22Rv1 (cell line): ENCODE measurements at regions not wholly inside any gene's neighbourhood (a gene's known extent, or its start where the extent isn't known, plus 50 kb on each side); places are given as distances from the start of the nearest gene placed in this dataset.
"Not testable (repeated sequence)": the region's sequence is repeated elsewhere in the genome, so short reads cannot be mapped to it uniquely, and the experiment has no call there.

Experiments used
- H3K27ac ChIP-seq: fragments of 450-650 bp; 2 replicates; pipeline ENCODE4 v1.5.1; 2017
- ZFX ChIP-seq: fragments of 450-650 bp; IDR thresholded peaks from 2 replicates; pipeline ENCODE4 v1.6.1; 2017; ENCODE audit warnings: antibody characterized with exemption, borderline replicate concordance
- TF ChIP-seq, protein P1 (sequence below): fragments of 450-650 bp; IDR thresholded peaks from 2 replicates; pipeline ENCODE4 v1.5.1; 2017; ENCODE audit warnings: mild to moderate bottlenecking

DNA sequence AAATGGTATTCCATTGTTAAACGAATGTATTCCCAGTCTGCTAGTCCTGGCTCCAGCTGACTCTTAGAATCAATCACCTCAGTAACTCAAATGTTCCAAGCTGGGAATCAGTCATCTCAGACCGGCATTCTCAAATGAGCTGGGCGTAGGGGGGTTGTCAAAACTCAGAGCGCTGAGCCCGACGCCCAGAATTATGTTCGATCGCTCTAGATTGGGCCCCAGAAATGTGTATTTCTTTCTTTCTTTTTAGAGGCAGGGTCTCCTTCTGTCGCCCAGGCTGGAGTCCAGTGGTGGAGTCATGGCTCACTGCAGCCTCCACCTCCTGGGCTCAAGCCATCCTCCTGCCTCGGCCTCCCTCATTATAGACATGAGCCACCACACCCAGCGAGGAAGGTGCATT, 99.3 kb upstream of the IGF1R start:
- TF ChIP-seq ZFX, result no peak
- TF ChIP-seq, protein P1, sequence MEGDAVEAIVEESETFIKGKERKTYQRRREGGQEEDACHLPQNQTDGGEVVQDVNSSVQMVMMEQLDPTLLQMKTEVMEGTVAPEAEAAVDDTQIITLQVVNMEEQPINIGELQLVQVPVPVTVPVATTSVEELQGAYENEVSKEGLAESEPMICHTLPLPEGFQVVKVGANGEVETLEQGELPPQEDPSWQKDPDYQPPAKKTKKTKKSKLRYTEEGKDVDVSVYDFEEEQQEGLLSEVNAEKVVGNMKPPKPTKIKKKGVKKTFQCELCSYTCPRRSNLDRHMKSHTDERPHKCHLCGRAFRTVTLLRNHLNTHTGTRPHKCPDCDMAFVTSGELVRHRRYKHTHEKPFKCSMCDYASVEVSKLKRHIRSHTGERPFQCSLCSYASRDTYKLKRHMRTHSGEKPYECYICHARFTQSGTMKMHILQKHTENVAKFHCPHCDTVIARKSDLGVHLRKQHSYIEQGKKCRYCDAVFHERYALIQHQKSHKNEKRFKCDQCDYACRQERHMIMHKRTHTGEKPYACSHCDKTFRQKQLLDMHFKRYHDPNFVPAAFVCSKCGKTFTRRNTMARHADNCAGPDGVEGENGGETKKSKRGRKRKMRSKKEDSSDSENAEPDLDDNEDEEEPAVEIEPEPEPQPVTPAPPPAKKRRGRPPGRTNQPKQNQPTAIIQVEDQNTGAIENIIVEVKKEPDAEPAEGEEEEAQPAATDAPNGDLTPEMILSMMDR, result no peak
- no peak overlapping the region for H3K27ac ChIP-seq

GRCh38 chr15:98549741-98550140, 98.6 kb upstream of the IGF1R start:
- no peak for TF ChIP-seq ZFX
- TF ChIP-seq, protein P1, result no peak
- no peak overlapping the region for H3K27ac ChIP-seq

DNA sequence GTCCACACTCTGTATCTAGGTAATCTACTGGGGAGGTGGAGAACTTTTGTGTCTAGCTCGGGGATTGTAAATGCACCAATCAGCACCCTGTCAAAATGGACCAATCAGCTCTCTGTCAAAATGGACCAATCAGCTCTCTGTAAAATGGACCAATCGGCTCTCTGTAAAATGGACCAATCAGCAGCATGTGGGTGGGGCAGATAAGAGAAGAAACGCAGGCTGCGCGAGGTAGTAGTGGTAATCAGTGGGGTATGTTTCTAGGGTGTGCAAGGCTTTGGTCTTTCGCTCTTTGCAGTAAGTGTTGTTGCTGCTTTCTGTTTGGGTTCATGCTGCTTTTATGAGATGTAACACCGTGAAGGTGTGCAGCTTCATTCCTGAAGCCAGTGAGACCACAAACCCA, 98.0 kb upstream of the IGF1R start:
- H3K27ac ChIP-seq, result not testable (repeated sequence)

- no peak overlapping the region for H3K27ac ChIP-seq
- TF ChIP-seq, protein P1, result no peak
- TF ChIP-seq ZFX, result no peak
Measured at GRCh38 chr15:98551936-98552562, 96.3 kb upstream of the IGF1R start.

DNA sequence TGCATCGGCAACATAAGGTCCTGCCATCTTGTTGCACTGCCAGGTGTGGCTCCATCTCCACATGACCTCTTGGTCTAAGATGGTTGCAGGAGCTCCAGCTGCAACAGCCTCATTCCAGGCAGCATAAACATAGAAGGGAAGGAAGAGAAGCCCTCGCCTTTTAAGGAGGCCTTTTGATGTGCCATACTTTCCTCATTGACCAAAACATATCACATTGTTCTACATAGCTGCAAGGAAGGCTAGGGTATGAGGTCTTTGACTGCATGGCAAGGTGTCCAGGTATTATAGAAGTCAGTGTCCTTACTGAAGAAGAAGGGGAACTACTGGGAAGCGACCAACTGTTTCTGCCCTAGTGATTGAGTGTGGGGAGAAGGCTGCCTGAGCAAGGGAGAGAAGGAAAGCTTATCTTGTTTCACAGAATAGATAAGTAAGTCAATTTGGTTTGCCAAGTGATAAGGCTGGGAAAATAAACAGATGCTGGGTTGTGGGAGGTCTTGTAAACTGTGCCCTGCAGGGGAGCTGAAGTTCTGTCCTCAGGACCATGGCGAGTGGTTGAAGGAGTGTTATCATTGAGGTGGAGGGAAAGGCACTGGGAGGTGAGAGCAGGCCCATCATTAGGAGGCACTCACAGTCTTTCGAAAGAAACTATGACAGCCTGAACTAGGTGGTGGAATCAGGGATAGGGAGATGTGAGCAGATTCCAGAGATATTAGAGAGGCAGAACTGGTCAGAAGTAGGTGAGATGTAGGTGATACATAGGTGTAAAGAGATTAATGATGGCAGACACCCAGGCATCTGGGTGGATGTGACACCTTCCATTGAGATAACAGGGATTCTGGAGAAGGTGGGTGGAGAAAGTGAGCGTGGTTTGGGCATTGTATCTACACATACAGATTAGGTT, 93.8 kb upstream of the IGF1R start:
- TF ChIP-seq, protein P1, result no peak
- TF ChIP-seq ZFX, result no peak
- no peak overlapping the region for H3K27ac ChIP-seq

GRCh38 chr15:98555173-98555515, 93.2 kb upstream of the IGF1R start:
- H3K27ac ChIP-seq, result no peak overlapping the region
- TF ChIP-seq, protein P1, result no peak
- TF ChIP-seq ZFX, result no peak

DNA sequence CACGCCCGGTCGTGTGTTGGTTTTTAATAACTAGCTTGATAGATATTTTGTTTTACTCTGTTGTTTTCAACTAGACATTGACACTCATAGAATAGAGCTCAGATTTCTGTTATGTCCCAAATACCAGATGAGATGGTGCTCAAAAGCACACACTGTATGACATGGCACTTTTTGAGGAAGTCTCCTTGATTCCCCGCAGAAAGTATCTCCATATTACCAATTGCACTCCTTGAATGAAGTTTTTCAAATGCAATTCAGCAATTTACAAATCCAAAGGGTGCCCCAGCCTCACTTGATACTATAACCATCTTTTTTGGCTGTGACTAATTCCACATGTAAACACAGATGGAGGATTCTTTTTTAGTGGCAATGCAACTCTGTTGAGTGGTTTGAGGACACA, 92.0 kb upstream of the IGF1R start:
- TF ChIP-seq, protein P1, result no peak
- TF ChIP-seq ZFX, result no peak
- no peak overlapping the region for H3K27ac ChIP-seq
